ENCODE measurements at regions not wholly inside any gene's neighbourhood (a gene's known extent, or its start where the extent isn't known, plus 50 kb on each side); places are given as distances from the start of the nearest gene placed in this dataset.

DNA sequence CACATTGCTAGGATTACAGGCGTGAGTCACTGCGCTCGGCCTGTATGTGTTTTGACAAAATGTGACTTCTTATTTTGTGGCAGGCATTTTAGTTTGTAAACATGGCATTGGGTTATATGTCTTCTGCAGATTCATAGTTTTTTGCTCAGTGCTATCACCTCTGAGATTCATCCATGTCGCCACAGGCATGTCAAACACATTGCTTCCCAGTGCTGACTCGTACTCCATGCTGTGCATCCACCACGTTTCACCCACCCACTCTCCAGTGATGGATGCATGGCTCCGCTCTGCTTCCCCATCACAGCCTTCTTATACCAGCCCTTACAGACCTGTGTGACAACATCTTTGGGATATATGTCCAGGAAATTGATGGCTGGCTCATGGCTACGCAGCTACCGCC lies 158.8 kb downstream of the GAS1 start:
- Histone ChIP-seq H3K4me1 (ENCODE audit: low read depth) (no peaks in the 10 kb centered on the region), H3K4me3 (no peak overlapping the region), H3K9me3 (no peaks in the 10 kb centered on the region), H3K36me3 (ENCODE audit: low read depth) (no peaks in the 10 kb centered on the region)
- DNase-seq, result no peak
- no peak for ATAC-seq
- TF ChIP-seq, protein P1, sequence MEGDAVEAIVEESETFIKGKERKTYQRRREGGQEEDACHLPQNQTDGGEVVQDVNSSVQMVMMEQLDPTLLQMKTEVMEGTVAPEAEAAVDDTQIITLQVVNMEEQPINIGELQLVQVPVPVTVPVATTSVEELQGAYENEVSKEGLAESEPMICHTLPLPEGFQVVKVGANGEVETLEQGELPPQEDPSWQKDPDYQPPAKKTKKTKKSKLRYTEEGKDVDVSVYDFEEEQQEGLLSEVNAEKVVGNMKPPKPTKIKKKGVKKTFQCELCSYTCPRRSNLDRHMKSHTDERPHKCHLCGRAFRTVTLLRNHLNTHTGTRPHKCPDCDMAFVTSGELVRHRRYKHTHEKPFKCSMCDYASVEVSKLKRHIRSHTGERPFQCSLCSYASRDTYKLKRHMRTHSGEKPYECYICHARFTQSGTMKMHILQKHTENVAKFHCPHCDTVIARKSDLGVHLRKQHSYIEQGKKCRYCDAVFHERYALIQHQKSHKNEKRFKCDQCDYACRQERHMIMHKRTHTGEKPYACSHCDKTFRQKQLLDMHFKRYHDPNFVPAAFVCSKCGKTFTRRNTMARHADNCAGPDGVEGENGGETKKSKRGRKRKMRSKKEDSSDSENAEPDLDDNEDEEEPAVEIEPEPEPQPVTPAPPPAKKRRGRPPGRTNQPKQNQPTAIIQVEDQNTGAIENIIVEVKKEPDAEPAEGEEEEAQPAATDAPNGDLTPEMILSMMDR (IDR thresholded peaks at IDR 0.05), result no peak
- intact Hi-C loops (cut with DNase I, micrococcal nuclease), result no loop called here

DNA sequence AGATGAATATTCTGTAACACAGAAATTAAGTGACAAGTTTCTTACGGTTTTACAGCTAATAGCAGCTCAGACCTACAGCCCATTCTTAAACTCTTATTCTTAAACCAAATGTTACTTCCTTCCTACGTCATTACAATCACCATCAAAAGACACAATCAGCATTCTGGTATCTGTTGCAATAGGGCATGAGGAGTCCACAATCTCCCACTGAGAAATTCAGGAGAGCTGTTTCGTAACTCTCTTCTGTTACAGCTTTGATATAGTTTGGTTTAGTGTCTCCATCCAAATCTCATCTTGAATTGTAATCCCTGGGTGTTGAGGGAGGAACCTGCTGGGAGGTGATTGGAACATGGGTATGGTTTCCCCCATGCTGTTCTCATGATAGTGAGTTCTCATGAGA lies 163.4 kb downstream of the GAS1 start:
- intact Hi-C loops (cut with DNase I, micrococcal nuclease), result no loop called here
- Histone ChIP-seq H3K4me3 (no peak overlapping the region), H3K9me3 (no peaks in the 10 kb centered on the region), H3K36me3 (ENCODE audit: low read depth) (no peaks in the 10 kb centered on the region), H3K4me1 (ENCODE audit: low read depth) (no peaks in the 10 kb centered on the region)
- DNase-seq (no peak), ATAC-seq (no peak)
- TF ChIP-seq, protein P1 (IDR thresholded peaks at IDR 0.05), result no peak

DNA sequence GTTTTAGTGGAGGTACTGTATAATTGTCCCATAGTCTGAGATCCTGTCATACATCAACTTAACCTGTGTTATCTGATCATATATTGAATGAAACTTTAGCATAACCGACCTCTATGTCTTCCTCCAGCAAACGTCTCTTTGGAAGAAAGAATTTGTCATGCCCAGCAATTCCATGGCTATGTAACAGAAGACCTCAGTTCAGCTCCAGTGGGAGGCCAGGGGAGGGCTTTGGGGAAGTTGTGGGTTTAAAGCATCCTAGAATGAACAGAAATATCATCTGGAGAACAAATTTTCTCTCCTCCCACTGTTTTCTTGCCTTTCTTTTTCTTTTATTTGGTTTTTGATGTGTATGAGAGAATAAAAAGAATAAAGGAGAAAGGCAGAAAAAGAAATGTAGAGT lies 164.5 kb downstream of the GAS1 start:
- no peak for DNase-seq
- Histone ChIP-seq H3K9me3 (no peaks in the 10 kb centered on the region), H3K4me1 (ENCODE audit: low read depth) (no peaks in the 10 kb centered on the region), H3K36me3 (ENCODE audit: low read depth) (no peaks in the 10 kb centered on the region), H3K4me3 (no peak overlapping the region)
- no peak for ATAC-seq
- TF ChIP-seq, protein P1 (IDR thresholded peaks at IDR 0.05), result no peak
- intact Hi-C loops (cut with DNase I, micrococcal nuclease), result no loop called here

DNA sequence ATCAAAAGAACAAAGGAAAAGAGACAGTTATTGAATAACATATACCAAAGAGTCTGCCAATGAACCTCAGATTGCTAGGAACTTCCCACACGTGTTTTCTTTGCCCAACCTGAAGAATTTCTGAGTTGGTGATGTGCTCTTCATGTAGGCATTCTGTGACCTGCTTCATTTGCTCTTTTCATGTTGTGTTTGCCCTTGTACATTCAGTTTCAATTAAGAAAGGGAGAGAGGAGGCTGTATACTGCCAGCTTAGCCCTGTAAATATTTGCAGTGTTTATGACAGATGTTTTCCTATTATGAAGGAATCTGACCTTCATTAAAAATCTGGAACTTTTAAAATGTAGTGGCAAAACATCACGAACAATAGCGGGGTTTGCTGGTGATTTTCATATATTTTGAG lies 168.5 kb downstream of the GAS1 start:
- H3K9me3 ChIP-seq, result no peaks in the 10 kb centered on the region

DNA sequence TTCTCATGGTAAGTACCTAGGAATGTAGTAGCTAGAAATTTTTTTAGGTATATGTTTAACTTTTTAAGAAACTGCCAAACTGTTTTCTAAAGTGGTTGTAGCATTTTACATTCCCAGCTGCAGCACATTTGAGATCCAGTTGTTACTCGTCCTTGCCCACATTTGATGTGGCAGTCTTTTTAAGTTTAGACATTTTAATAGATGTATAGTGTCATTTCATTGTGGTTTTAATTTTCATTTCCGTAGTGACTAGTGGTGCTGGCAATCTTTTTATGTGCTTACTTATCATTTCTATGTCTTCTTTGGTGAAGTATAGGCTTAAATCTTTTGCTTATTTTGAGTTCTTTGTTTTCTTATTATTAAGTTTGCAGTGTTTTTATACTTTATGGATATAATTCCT lies 171.6 kb downstream of the GAS1 start:
- H3K36me3 ChIP-seq (ENCODE audit: low read depth), result no peaks in the 10 kb centered on the region
- intact Hi-C loops (cut with DNase I, micrococcal nuclease), result no loop called here
- ATAC-seq (no peak), DNase-seq (no peak)
- TF ChIP-seq, protein P1 (IDR thresholded peaks at IDR 0.05), result no peak
- H3K4me1 ChIP-seq (ENCODE audit: low read depth), result no peaks in the 10 kb centered on the region
- no peaks in the 10 kb centered on the region for H3K9me3 ChIP-seq
- H3K4me3 ChIP-seq, result no peak overlapping the region

More for the DNA sequence above, 168.5 kb downstream of the GAS1 start:
- TF ChIP-seq, protein P1 (IDR thresholded peaks at IDR 0.05), result no peak
- Histone ChIP-seq H3K4me3 (no peak overlapping the region), H3K36me3 (ENCODE audit: low read depth) (no peaks in the 10 kb centered on the region), H3K4me1 (ENCODE audit: low read depth) (no peaks in the 10 kb centered on the region)
- DNase-seq (no peak), ATAC-seq (no peak)
- intact Hi-C loops (cut with DNase I, micrococcal nuclease), result no loop called here

DNA sequence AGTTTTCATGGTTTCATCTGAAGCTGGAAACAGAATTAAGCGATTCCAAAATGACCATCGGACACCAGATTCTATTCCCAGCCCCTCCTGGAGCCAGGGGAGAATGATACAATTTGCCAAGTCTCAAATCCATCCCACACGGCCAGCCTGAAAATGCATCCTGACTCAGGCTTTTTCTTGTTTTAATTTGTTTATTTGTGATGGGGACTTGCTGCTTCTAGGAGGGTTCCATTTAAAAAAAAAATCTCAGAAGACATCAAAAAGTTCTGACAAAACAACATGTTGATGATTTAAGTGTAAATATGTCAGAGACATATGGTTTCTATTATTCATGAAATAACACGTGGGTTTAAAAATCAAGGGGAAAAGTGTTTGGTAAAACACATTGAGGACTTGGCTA lies 173.2 kb downstream of the GAS1 start:
- TF ChIP-seq, protein P1 (IDR thresholded peaks at IDR 0.05), result no peak
- no peak overlapping the region for H3K4me3 ChIP-seq
- intact Hi-C loops (cut with DNase I, micrococcal nuclease), result no loop called here
- H3K36me3 ChIP-seq (ENCODE audit: low read depth), result no peaks in the 10 kb centered on the region
- no peak for ATAC-seq
- H3K4me1 ChIP-seq (ENCODE audit: low read depth), result no peaks in the 10 kb centered on the region
- no peak for DNase-seq
- H3K9me3 ChIP-seq, result no peaks in the 10 kb centered on the region
